ENCODE measurements at regions not wholly inside any gene's neighbourhood (a gene's known extent, or its start where the extent isn't known, plus 50 kb on each side); places are given as distances from the start of the nearest gene placed in this dataset.

DNA sequence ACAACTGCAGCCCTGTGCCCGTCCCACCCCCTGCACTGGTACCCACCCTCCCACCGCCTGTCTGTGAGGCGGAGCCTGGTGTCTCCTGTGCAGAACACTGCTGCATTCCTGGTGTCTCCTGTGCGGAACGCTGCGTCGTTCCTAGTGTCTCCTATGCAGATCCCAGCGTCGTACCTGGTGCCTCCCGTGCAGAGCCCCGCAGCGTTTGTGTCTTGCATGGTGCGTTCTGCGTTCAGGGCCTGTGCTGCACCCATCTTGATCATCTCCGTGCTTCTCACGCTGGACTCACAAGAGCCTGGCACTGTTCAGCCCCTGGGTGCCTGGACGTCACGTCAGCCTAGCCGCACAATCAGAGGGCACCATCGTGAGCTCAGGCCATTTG, 248.6 kb upstream of the SALL3 start:
- no peak overlapping the region for H3K4me2 ChIP-seq (ENCODE audit: unreplicated experiment)
- no peaks in the 10 kb centered on the region for H3F3A ChIP-seq (ENCODE audit: insufficient read depth)
- H3K36me3 ChIP-seq (ENCODE audit: low read depth) = no peaks in the 10 kb centered on the region
- DNase-seq = no peak
- no peaks in the 10 kb centered on the region for H4K20me1 ChIP-seq (ENCODE audit: insufficient read depth)
- H3K79me2 ChIP-seq (ENCODE audit: insufficient read depth) = no peaks in the 10 kb centered on the region
- H3K4me1 ChIP-seq (ENCODE audit: insufficient read depth) = no peaks in the 10 kb centered on the region
- H3K4me3 ChIP-seq = no peak overlapping the region
- WGBS, 2 experiments (ENCODE audit: low coverage in 1 of 2, low lambda C conversion rate in 2 of 2, missing lambda C conversion rate in 2 of 2) = 41 to 42% methylated on average over 20 of the region's 20 CpGs
- no peak overlapping the region for H2AFZ ChIP-seq
- H3K9me3 ChIP-seq (ENCODE audit: low read depth) = no peaks in the 10 kb centered on the region
- no peak for TF ChIP-seq EZH2phosphoT487 (IDR thresholded peaks at IDR 0.05; ENCODE audit: insufficient read depth, low read depth)
- no peak for TF ChIP-seq EZH2 (IDR thresholded peaks at IDR 0.05; ENCODE audit: insufficient read depth, poor library complexity, severe bottlenecking)
- in situ Hi-C loops (cut with MboI) = no loop called here
- H3K9ac ChIP-seq = no peak overlapping the region
- H3K9me2 ChIP-seq (ENCODE audit: insufficient read depth) = no peaks in the 10 kb centered on the region
- no peak overlapping the region for H3K27ac ChIP-seq
- H3K27me3 ChIP-seq (replicated peaks; ENCODE audit: insufficient read depth) = no peaks in the 10 kb centered on the region

DNA sequence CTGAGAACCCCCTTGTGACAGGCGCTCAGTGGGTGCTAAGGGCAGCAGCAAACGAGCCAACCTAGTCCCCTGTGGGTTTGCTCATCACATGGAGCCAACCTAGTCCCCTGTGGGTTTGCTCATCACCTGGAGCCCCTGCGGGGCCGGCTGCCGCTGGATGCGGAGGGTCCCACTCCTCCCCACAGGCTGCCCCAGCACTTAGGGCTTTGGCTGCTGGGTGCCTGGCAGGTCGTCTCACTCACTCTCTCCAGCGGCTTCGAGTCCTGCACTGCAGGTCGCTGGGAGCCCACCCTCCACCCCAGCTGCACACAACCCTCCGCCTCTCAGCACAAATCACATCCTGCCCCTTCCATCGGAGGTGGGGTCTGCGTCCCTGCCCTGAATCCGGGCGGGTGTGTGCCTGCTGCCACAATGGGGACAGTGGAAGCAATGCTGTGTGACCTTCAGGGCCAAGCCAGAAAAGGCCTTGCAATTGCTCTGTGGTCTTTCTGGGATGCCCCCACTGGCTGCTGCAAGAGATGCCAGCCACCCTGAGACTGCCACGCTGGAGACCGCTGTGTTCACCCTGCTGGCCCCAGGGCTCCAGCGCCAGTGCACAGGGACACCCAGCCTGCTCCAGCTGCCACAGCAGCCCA, 248.1 kb upstream of the SALL3 start:
- Histone ChIP-seq H3F3A (ENCODE audit: insufficient read depth) (no peaks in the 10 kb centered on the region), H3K36me3 (ENCODE audit: low read depth) (no peaks in the 10 kb centered on the region), H2AFZ (no peak overlapping the region), H3K9me2 (ENCODE audit: insufficient read depth) (no peaks in the 10 kb centered on the region), H3K9ac (no peak overlapping the region), H3K9me3 (ENCODE audit: low read depth) (no peaks in the 10 kb centered on the region), H3K4me1 (ENCODE audit: insufficient read depth) (no peaks in the 10 kb centered on the region), H3K27ac (no peak overlapping the region), H3K79me2 (ENCODE audit: insufficient read depth) (no peaks in the 10 kb centered on the region), H3K4me2 (ENCODE audit: unreplicated experiment) (no peak overlapping the region), H4K20me1 (ENCODE audit: insufficient read depth) (no peaks in the 10 kb centered on the region), H3K4me3 (no peak overlapping the region), H3K27me3 (replicated peaks; ENCODE audit: insufficient read depth) (no peaks in the 10 kb centered on the region)
- 48 to 55% methylated on average over 17 to 18 of the region's 18 CpGs for WGBS, 2 experiments (ENCODE audit: low coverage in 1 of 2, low lambda C conversion rate in 2 of 2, missing lambda C conversion rate in 2 of 2)
- TF ChIP-seq EZH2 (IDR thresholded peaks at IDR 0.05; ENCODE audit: insufficient read depth, poor library complexity, severe bottlenecking) = no peak
- TF ChIP-seq EZH2phosphoT487 (IDR thresholded peaks at IDR 0.05; ENCODE audit: insufficient read depth, low read depth) = no peak
- in situ Hi-C loops (cut with MboI) = no loop called here
- no peak for DNase-seq

DNA sequence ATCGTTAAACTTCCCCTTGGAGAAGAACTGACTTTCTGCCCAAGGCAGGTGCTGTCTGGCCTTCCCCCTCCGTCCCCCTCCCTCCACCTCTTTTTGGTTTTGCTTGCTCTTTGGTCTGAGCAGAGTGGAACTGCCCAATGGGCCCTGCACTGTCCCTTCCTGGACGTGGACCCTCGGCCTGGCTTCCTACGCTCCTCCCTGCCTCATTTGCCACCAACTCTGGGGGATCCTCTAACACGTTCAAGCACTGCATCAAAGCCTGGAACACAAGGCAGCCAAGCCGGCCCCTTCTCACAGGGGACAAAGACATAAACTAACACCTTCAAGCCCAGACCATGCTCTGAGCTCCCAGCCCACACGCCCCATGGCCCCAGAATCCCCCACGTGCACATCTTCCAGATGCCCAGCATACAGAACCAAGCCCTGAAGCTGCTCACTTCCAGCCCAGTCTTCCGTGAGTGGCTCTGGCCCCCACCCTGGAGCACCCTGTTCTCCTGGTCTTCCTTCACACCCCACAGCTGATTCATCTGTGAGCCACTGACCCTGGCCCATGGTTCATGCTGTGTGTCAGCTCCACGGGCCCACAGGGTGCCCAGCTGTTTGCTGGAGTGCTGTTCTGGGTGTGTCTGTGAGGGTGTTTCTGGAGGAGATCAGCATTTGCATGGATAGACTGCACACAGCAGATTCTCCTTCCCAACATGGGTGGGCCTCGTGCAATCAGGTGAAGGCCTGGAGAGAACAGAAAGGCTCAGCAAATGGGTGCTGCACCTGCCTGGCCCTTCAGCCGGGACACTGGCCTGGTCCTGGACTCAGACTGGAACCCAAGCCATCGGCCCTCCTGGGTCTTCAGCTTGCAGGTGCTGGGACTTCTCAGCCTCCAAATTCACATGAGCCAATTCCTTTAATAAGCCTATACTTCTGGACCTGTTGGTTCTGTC, 247.1 kb upstream of the SALL3 start:
- H3K9me3 ChIP-seq (ENCODE audit: low read depth) = no peaks in the 10 kb centered on the region

DNA sequence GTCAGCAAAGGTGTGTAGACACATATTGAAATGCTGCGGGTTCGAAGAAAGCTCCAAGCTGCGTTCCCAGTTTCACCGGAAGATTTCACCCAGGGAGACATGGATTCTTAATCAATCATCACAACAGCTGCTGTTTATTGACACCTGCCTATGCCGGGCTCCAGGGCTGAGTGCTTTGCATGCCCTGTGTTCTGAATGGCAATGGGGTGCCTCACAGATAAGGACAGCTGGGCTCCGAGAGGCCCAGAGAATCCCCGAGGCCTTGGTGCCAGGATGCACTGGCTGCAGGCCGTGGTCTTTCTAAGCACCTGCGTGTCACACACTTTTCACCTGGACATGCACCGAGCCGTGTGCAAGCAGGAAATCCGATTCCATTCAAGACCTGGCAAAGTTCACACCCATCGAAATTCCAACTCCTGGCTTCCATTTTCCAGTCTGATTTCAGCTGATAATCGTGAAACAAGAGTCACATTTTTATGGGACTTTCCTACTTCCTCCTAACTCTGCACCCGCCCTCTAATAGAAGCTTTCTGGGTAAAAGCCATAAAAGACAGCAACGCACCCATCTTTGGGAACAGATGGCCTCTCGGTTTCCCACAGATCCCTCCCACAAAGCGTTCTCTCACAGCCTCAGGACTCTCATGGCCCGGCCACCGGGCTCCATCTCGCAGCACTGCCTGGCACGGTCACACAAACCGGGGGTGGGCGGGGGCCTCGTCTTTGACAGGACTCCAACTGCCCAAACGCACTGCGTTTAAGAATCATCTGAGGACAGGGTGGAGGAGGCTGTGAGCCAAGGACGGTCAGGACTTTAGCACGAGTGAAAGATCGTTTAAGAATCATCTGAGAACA, 245.6 kb upstream of the SALL3 start:
- Histone ChIP-seq H3K27ac (no peak overlapping the region), H3K4me3 (no peak overlapping the region), H3K9me3 (ENCODE audit: low read depth) (no peaks in the 10 kb centered on the region), H3K4me1 (ENCODE audit: insufficient read depth) (no peaks in the 10 kb centered on the region), H3K79me2 (ENCODE audit: insufficient read depth) (no peaks in the 10 kb centered on the region), H3F3A (ENCODE audit: insufficient read depth) (no peaks in the 10 kb centered on the region), H3K36me3 (ENCODE audit: low read depth) (no peaks in the 10 kb centered on the region), H3K9ac (no peak overlapping the region), H3K27me3 (replicated peaks; ENCODE audit: insufficient read depth) (no peaks in the 10 kb centered on the region), H3K9me2 (ENCODE audit: insufficient read depth) (no peaks in the 10 kb centered on the region), H2AFZ (no peak overlapping the region), H3K4me2 (ENCODE audit: unreplicated experiment) (no peak overlapping the region), H4K20me1 (ENCODE audit: insufficient read depth) (no peaks in the 10 kb centered on the region)
- 26 to 32% methylated on average over 30 of the region's 30 CpGs for WGBS, 2 experiments (ENCODE audit: low coverage in 1 of 2, low lambda C conversion rate in 2 of 2, missing lambda C conversion rate in 2 of 2)
- no peak for TF ChIP-seq EZH2phosphoT487 (IDR thresholded peaks at IDR 0.05; ENCODE audit: insufficient read depth, low read depth)
- no peak for TF ChIP-seq EZH2 (IDR thresholded peaks at IDR 0.05; ENCODE audit: insufficient read depth, poor library complexity, severe bottlenecking)
- in situ Hi-C loops (cut with MboI) = no loop called here
- DNase-seq = no peak

More for the DNA sequence above, 247.1 kb upstream of the SALL3 start:
- Histone ChIP-seq H2AFZ (no peak overlapping the region), H3K4me2 (ENCODE audit: unreplicated experiment) (no peak overlapping the region), H3F3A (ENCODE audit: insufficient read depth) (no peaks in the 10 kb centered on the region), H3K79me2 (ENCODE audit: insufficient read depth) (no peaks in the 10 kb centered on the region), H3K9me2 (ENCODE audit: insufficient read depth) (no peaks in the 10 kb centered on the region), H3K36me3 (ENCODE audit: low read depth) (no peaks in the 10 kb centered on the region), H3K27me3 (replicated peaks; ENCODE audit: insufficient read depth) (no peaks in the 10 kb centered on the region), H4K20me1 (ENCODE audit: insufficient read depth) (no peaks in the 10 kb centered on the region), H3K4me1 (ENCODE audit: insufficient read depth) (no peaks in the 10 kb centered on the region), H3K9ac (no peak overlapping the region), H3K27ac (no peak overlapping the region), H3K4me3 (no peak overlapping the region)
- DNase-seq = no peak
- TF ChIP-seq EZH2 (IDR thresholded peaks at IDR 0.05; ENCODE audit: insufficient read depth, poor library complexity, severe bottlenecking) = no peak
- TF ChIP-seq EZH2phosphoT487 (IDR thresholded peaks at IDR 0.05; ENCODE audit: insufficient read depth, low read depth) = no peak
- WGBS, 2 experiments (ENCODE audit: low coverage in 1 of 2, low lambda C conversion rate in 2 of 2, missing lambda C conversion rate in 2 of 2) = 23 to 28% methylated on average over 13 to 14 of the region's 14 CpGs
- in situ Hi-C loops (cut with MboI) = no loop called here
